Fibroblast of gingiva (primary cell): ENCODE measurements at regions not wholly inside any gene's neighbourhood (a gene's known extent, or its start where the extent isn't known, plus 50 kb on each side); places are given as distances from the start of the nearest gene placed in this dataset.

ENCODE experiments used
- DNase-seq: peaks from one replicate; pipeline ENCODE4 v3.0.0-alpha.2; 2011; ENCODE audit warnings: low read depth

GRCh38 chr3:84073664-84074063 lies 885.1 kb upstream of the CADM2 start:
- DNase-seq: no peak

GRCh38 chr3:84074767-84075166 lies 884.0 kb upstream of the CADM2 start:
- DNase-seq: no peak

GRCh38 chr3:84077479-84077878 lies 881.3 kb upstream of the CADM2 start:
- DNase-seq: no peak

- DNase-seq: no peak
Measured at GRCh38 chr3:84082726-84083125, 876.1 kb upstream of the CADM2 start.

GRCh38 chr3:84092907-84093306 lies 865.9 kb upstream of the CADM2 start:
- DNase-seq: no peak

GRCh38 chr3:84096188-84096587 lies 862.6 kb upstream of the CADM2 start:
- DNase-seq: no peak

GRCh38 chr3:84100861-84101260 lies 857.9 kb upstream of the CADM2 start:
- DNase-seq: peak; percentile 52

- peak; percentile 12 for DNase-seq
Measured at GRCh38 chr3:84108442-84108971, 850.3 kb upstream of the CADM2 start.

- no peak for DNase-seq
Measured at GRCh38 chr3:84109911-84110310, 848.9 kb upstream of the CADM2 start.

- DNase-seq: no peak
Measured at GRCh38 chr3:84110787-84111186, 848.0 kb upstream of the CADM2 start.

GRCh38 chr3:84125201-84125721 lies 833.5 kb upstream of the CADM2 start:
- no peak for DNase-seq

- DNase-seq: no peak
Measured at GRCh38 chr3:84125760-84126159, 833.0 kb upstream of the CADM2 start.

GRCh38 chr3:84126160-84126559 lies 832.6 kb upstream of the CADM2 start:
- no peak for DNase-seq

GRCh38 chr3:84128024-84128423 lies 830.8 kb upstream of the CADM2 start:
- DNase-seq: no peak

- no peak for DNase-seq
Measured at GRCh38 chr3:84136425-84136824, 822.4 kb upstream of the CADM2 start.

- DNase-seq: no peak
Measured at GRCh38 chr3:84140631-84141030, 818.2 kb upstream of the CADM2 start.

GRCh38 chr3:84141571-84141970 lies 817.2 kb upstream of the CADM2 start:
- DNase-seq: no peak

GRCh38 chr3:84165328-84165727 lies 793.5 kb upstream of the CADM2 start:
- DNase-seq: no peak

- no peak for DNase-seq
Measured at GRCh38 chr3:84175449-84175848, 783.3 kb upstream of the CADM2 start.

- DNase-seq: no peak
Measured at GRCh38 chr3:84184937-84185336, 773.9 kb upstream of the CADM2 start.

GRCh38 chr3:84194029-84194428 lies 764.8 kb upstream of the CADM2 start:
- DNase-seq: no peak

- no peak for DNase-seq
Measured at GRCh38 chr3:84209474-84209873, 749.3 kb upstream of the CADM2 start.

GRCh38 chr3:84223512-84223911 lies 735.3 kb upstream of the CADM2 start:
- DNase-seq: no peak

- no peak for DNase-seq
Measured at GRCh38 chr3:84224262-84224661, 734.5 kb upstream of the CADM2 start.

- DNase-seq: no peak
Measured at GRCh38 chr3:84236261-84236660, 722.5 kb upstream of the CADM2 start.
